H1 (cell line): ENCODE measurements at regions not wholly inside any gene's neighbourhood (a gene's known extent, or its start where the extent isn't known, plus 50 kb on each side); places are given as distances from the start of the nearest gene placed in this dataset.

Experiments used
- ATF2 ChIP-seq: IDR thresholded peaks from 2 replicates; pipeline ENCODE4 v1.6.1; 2012; ENCODE audit warnings: low read length, inconsistent platforms

DNA sequence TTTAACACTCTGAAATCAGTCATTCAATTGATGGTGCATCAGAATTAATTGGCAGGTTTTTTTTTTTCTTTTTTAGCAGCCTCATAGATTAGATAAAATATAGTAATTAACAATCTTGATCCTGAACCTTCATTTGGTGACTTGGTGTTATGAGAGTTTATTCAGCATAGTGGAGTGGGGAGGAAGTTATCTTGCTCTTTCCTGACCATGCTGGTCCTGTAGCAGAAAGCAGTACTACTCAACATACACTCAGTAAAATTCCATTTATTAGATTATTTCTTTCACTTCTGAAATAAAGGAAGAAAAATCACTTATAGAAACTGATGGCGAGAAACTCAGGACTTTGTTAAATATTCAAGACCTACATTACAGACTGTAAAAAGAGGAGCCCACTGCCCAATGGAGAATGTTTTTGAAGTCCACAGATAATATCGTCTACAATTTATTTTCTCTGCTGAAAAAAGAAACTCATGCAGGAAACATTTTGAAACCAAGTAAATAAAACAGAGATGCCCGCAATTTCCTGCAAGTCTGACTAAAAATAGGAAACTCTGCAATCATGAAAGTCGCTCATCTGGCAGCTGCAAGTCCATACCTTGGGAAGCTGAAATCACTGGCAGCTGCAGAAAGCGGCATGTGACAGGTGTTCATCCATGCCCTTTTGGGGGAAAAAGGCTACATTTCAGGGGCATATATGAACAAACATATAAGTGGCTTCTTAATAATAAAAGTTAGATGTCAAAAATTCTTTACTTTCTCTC is 233.2 kb upstream of the RFX3 start (continued):
- TF ChIP-seq ATF2: no peak
